HG03108 (cell line): ENCODE measurements at regions not wholly inside any gene's neighbourhood (a gene's known extent, or its start where the extent isn't known, plus 50 kb on each side); places are given as distances from the start of the nearest gene placed in this dataset.
"Not testable (repeated sequence)": the region's sequence is repeated elsewhere in the genome, so short reads cannot be mapped to it uniquely, and the experiment has no call there.

Experiments
- ATAC-seq: cut with Tn5 transposase; IDR thresholded peaks from one replicate; pipeline ENCODE4 v1.9.1; 2021; ENCODE audit warnings: moderate library complexity; ENCODE audit not compliant: unreplicated experiment

GRCh38 chr7:46945328-46945727 is 636.6 kb downstream of the TNS3 start:
- ATAC-seq = no peak

GRCh38 chr7:46943996-46944395 is 637.9 kb downstream of the TNS3 start:
- ATAC-seq = no peak

GRCh38 chr7:46942574-46942973 is 639.3 kb downstream of the TNS3 start:
- no peak for ATAC-seq

GRCh38 chr7:46940178-46940577 is 641.7 kb downstream of the TNS3 start:
- no peak for ATAC-seq

- ATAC-seq = no peak
These were observed 642.4 kb downstream of the TNS3 start for GRCh38 chr7:46939558-46939957.

- no peak for ATAC-seq
These were observed 642.8 kb downstream of the TNS3 start for GRCh38 chr7:46939089-46939488.

GRCh38 chr7:46937826-46938225 is 644.1 kb downstream of the TNS3 start:
- no peak for ATAC-seq

GRCh38 chr7:46934198-46934825 is 647.6 kb downstream of the TNS3 start:
- no peak for ATAC-seq

- ATAC-seq = no peak
These were observed 648.3 kb downstream of the TNS3 start for GRCh38 chr7:46933596-46933995.

GRCh38 chr7:46932676-46933424 is 649.1 kb downstream of the TNS3 start:
- no peak for ATAC-seq

- no peak for ATAC-seq
These were observed 649.6 kb downstream of the TNS3 start for GRCh38 chr7:46932306-46932675.

- ATAC-seq = no peak
These were observed 651.5 kb downstream of the TNS3 start for GRCh38 chr7:46930366-46930765.

- ATAC-seq = no peak
These were observed 652.6 kb downstream of the TNS3 start for GRCh38 chr7:46929359-46929758.

GRCh38 chr7:46928719-46929118 is 653.2 kb downstream of the TNS3 start:
- ATAC-seq = no peak

- ATAC-seq = no peak
These were observed 654.6 kb downstream of the TNS3 start for GRCh38 chr7:46927131-46927810.

GRCh38 chr7:46916581-46916980 is 665.3 kb downstream of the TNS3 start:
- no peak for ATAC-seq

GRCh38 chr7:46912692-46913091 is 669.2 kb downstream of the TNS3 start:
- ATAC-seq = no peak

GRCh38 chr7:46909601-46910051 is 672.3 kb downstream of the TNS3 start:
- ATAC-seq = no peak

GRCh38 chr7:46908770-46909169 is 673.1 kb downstream of the TNS3 start:
- no peak for ATAC-seq

- not testable (repeated sequence) for ATAC-seq
These were observed 677.4 kb downstream of the TNS3 start for GRCh38 chr7:46904523-46904922.

GRCh38 chr7:46902463-46902862 is 679.4 kb downstream of the TNS3 start:
- ATAC-seq = no peak
